K562 (cell line): ENCODE measurements at regions not wholly inside any gene's neighbourhood (a gene's known extent, or its start where the extent isn't known, plus 50 kb on each side); places are given as distances from the start of the nearest gene placed in this dataset.

Experiments
- ATAC-seq: fragments of 200-7000 bp; cut with Tn5 transposase; 3 replicates; pipeline ENCODE4 v1.9.1; 2020; ENCODE audit warnings: moderate library complexity
- BruUV-seq: library from RNA; stranded (reverse); fragments of 400-500 nt; replicated peaks from 2 replicates; lab custom pipeline; 2021; lab: Mats Ljungman, UMichigan
- CTCF ChIA-PET: fragments of 300-600 bp; formaldehyde crosslinking; extraction: SDS; loops from one replicate; lab custom pipeline; 2021; ENCODE audit warnings: low intra/inter-chr PET ratio; lab: Yijun Ruan, JAX
- POLR2A ChIA-PET: fragments of 300-600, 350-650 bp; sonication (Branson Sonifier 250); formaldehyde crosslinking; extraction: SDS; loops from one replicate; lab custom pipeline; 2021; ENCODE audit warnings: antibody characterized with exemption, inconsistent platforms; lab: Yijun Ruan, JAX
- DNase-seq, 4 experiments: peaks; one replicate each; pipeline versions ENCODE4 v3.0.0 to v3.0.0-alpha.2; 2011 to 2018; ENCODE audit warnings: low spot score in 3 of 4, mixed read lengths in 3 of 4; ENCODE audit errors: extremely low read depth in 1 of 4
- FAIRE-seq: peaks from 2 replicates; lab custom pipeline; 2011; peaks lifted over from hg19 to GRCh38; lab: Jason Lieb, UNC
- H2AFZ ChIP-seq: 2 replicates; pipeline ENCODE4 v1.6.0; 2011; ENCODE audit warnings: low read depth, low read length, control low read depth, inconsistent platforms
- H3K27ac ChIP-seq: fragments of 200-600 bp; 3 replicates; pipeline ENCODE4 v1.8.0; 2011; ENCODE audit warnings: low read depth, mild to moderate bottlenecking, control low read depth, inconsistent platforms, low read length, moderate library complexity, mixed read lengths; ENCODE audit errors: extremely low read depth
- H3K27me3 ChIP-seq, 2 experiments: fragments of 300-600 bp in 1 of 2; 2 replicates in 1 of 2; 3 replicates in 1 of 2; pipeline versions ENCODE4 v1.6.0 to v1.8.0; 2011; ENCODE audit warnings: inconsistent platforms in 2 of 2, low read length in 2 of 2, mild to moderate bottlenecking in 1 of 2, mixed read lengths in 1 of 2, moderate library complexity in 1 of 2; ENCODE audit not compliant: control insufficient read depth in 2 of 2, insufficient read depth in 2 of 2
- H3K36me3 ChIP-seq: fragments of 300-600 bp; 3 replicates; pipeline ENCODE4 v1.8.0; 2011; ENCODE audit warnings: mild to moderate bottlenecking, low read length, inconsistent platforms; ENCODE audit not compliant: control insufficient read depth, insufficient read depth
- H3K4me1 ChIP-seq, 2 experiments: fragments of 200-600 bp in 1 of 2; replicated peaks in 1 of 2; 2 replicates in 1 of 2; 3 replicates in 1 of 2; pipeline versions ENCODE4 v1.5.1 to v1.8.0; 2011; ENCODE audit warnings: inconsistent platforms in 2 of 2, low read length in 2 of 2, mild to moderate bottlenecking in 1 of 2, mixed read lengths in 1 of 2, moderate library complexity in 1 of 2; ENCODE audit not compliant: control insufficient read depth in 2 of 2, insufficient read depth in 2 of 2
- H3K4me2 ChIP-seq: 2 replicates; pipeline ENCODE4 v1.6.1; 2011; ENCODE audit warnings: low read length, control low read depth, inconsistent platforms, mixed read lengths; ENCODE audit not compliant: insufficient read depth
- H3K4me3 ChIP-seq: fragments of 200-600 bp; sonication (generic), shearing (Covaris generic); 2 replicates; pipeline ENCODE4 v1.5.1; 2016; ENCODE audit warnings: control low read depth, inconsistent platforms
- H3K79me2 ChIP-seq: fragments of 200-600 bp; 3 replicates; pipeline ENCODE4 v1.8.0; 2011; ENCODE audit warnings: low read length, inconsistent platforms; ENCODE audit not compliant: control insufficient read depth, insufficient read depth
- H3K9ac ChIP-seq, 2 experiments: 2 replicates each; pipeline versions ENCODE4 v1.6.0 to v1.6.1; 2011; ENCODE audit warnings: low read depth in 2 of 2, low read length in 2 of 2, control low read depth in 1 of 2, inconsistent platforms in 1 of 2, mild to moderate bottlenecking in 1 of 2, mixed read lengths in 1 of 2; ENCODE audit not compliant: insufficient read depth in 1 of 2
- H3K9me1 ChIP-seq: one replicate; pipeline ENCODE4 v1.6.0; 2011; ENCODE audit warnings: inconsistent platforms, mild to moderate bottlenecking, low read length, moderate library complexity; ENCODE audit not compliant: control insufficient read depth, insufficient read depth
- H3K9me3 ChIP-seq: replicated peaks from 2 replicates; pipeline ENCODE4 v1.5.1; 2011; ENCODE audit warnings: low read depth, low read length, inconsistent platforms; ENCODE audit not compliant: control insufficient read depth, insufficient read depth
- H4K20me1 ChIP-seq: replicated peaks from 2 replicates; pipeline ENCODE4 v1.6.1; 2011; ENCODE audit warnings: low read length, inconsistent platforms, mixed read lengths; ENCODE audit not compliant: control insufficient read depth, insufficient read depth
- ARID1B ChIP-seq: fragments of 450-650 bp; IDR thresholded peaks from 2 replicates; pipeline ENCODE4 v1.6.1; 2016; ENCODE audit warnings: antibody characterized with exemption, mild to moderate bottlenecking, inconsistent platforms
- CBFA2T2 ChIP-seq: fragments of 450-650 bp; conservative IDR thresholded peaks from 2 replicates; pipeline ENCODE4 v1.6.1; 2017; ENCODE audit warnings: mild to moderate bottlenecking
- CCAR2 ChIP-seq: fragments of 200-400 bp; formaldehyde crosslinking; IDR thresholded peaks from 2 replicates; pipeline ENCODE4 v1.6.1; 2017; ENCODE audit warnings: mild to moderate bottlenecking, low read depth, low read length
- DMBX1 ChIP-seq: fragments of 250-450 bp; sonication (Bioruptor Pico); IDR thresholded peaks from 2 replicates; pipeline ENCODE4 v1.8.0; 2022; ENCODE audit warnings: inconsistent platforms, mild to moderate bottlenecking, moderate library complexity, borderline replicate concordance
- ELF2 ChIP-seq: fragments of 250-450 bp; sonication (Bioruptor Pico); IDR thresholded peaks from 2 replicates; pipeline ENCODE4 v1.5.0; 2021; ENCODE audit warnings: mild to moderate bottlenecking
- GATAD2B ChIP-seq: fragments of 450-650 bp; IDR thresholded peaks from 2 replicates; pipeline ENCODE4 v1.6.1; 2017; ENCODE audit warnings: mild to moderate bottlenecking, borderline replicate concordance
- HDGF ChIP-seq: fragments of 450-650 bp; IDR thresholded peaks from 2 replicates; pipeline ENCODE4 v1.6.1; 2016
- KLF1 ChIP-seq: fragments of 450-650 bp; IDR thresholded peaks from 2 replicates; pipeline ENCODE4 v1.6.1; 2016; ENCODE audit warnings: missing genetic modification characterization, missing compliant biosample characterization
- KLF13 ChIP-seq: fragments of 450-650 bp; IDR thresholded peaks from 2 replicates; pipeline ENCODE4 v1.6.1; 2016; ENCODE audit warnings: missing genetic modification characterization, low read depth, mild to moderate bottlenecking, missing compliant biosample characterization, moderate library complexity, borderline replicate concordance
- NFIX ChIP-seq: fragments of 250-450 bp; sonication (Bioruptor Pico); IDR thresholded peaks from 2 replicates; pipeline ENCODE4 v1.4.0; 2020; ENCODE audit warnings: low read depth, mild to moderate bottlenecking, moderate library complexity
- TCF3 ChIP-seq: sonication (generic); formaldehyde crosslinking; IDR thresholded peaks from 2 replicates; pipeline ENCODE4 v1.4.0; 2020; ENCODE audit warnings: mild to moderate bottlenecking, missing genetic modification reagents
- ZNF197 ChIP-seq: fragments of 200-800 bp; sonication (Bioruptor generic); IDR thresholded peaks from 2 replicates; pipeline ENCODE4 v1.6.1; 2016; ENCODE audit warnings: low read depth, missing genetic modification characterization, missing compliant biosample characterization
- ZNF23 ChIP-seq: fragments of 250-450 bp; sonication (Bioruptor Pico); IDR thresholded peaks from 2 replicates; pipeline ENCODE4 v1.4.0; 2020; ENCODE audit warnings: mild to moderate bottlenecking
- ZNF79 ChIP-seq: fragments of 250-450 bp; sonication (Bioruptor Pico); IDR thresholded peaks from 2 replicates; pipeline ENCODE4 v1.4.0; 2020; ENCODE audit warnings: low read depth, mild to moderate bottlenecking, moderate library complexity
- ZSCAN29 ChIP-seq: fragments of 450-650 bp; IDR thresholded peaks from 2 replicates; pipeline ENCODE4 v1.6.1; 2017
- WGBS: fragments of 100-300 bp; shearing (Covaris generic); methylation state at CpG from one replicate; pipeline ENCODE4 v1.1.6; 2016; ENCODE audit warnings: low coverage, mixed read lengths; ENCODE audit not compliant: insufficient coverage; ENCODE audit errors: missing lambda C conversion rate; 5-methylcytosine and 5-hydroxymethylcytosine counted together
- in situ Hi-C: fragments of 300-500 bp; cut with MboI; formaldehyde crosslinking; loops from 4 replicates; pipeline ENCODE4 v1.15.0; 2018; ENCODE audit warnings: inconsistent platforms, mixed read lengths
- intact Hi-C: fragments of 100-400 bp; cut with micrococcal nuclease; formaldehyde crosslinking; loops from 2 replicates; pipeline ENCODE4 v1.14.2; 2022
- TF ChIP-seq, protein P1 (sequence below): sonication (generic); formaldehyde crosslinking; IDR thresholded peaks from 2 replicates; pipeline ENCODE4 v1.8.0; 2023; ENCODE audit warnings: mild to moderate bottlenecking, missing genetic modification reagents
- TF ChIP-seq, protein P2 (sequence below): fragments of 450-650 bp; formaldehyde crosslinking; IDR thresholded peaks from 2 replicates; pipeline ENCODE4 v1.4.0; 2022; ENCODE audit warnings: missing genetic modification characterization
- TF ChIP-seq, protein P3 (sequence below): fragments of 450-650 bp; IDR thresholded peaks from 2 replicates; pipeline ENCODE4 v1.6.1; 2016
- TF ChIP-seq, protein P4 (sequence below): sonication (generic); formaldehyde crosslinking; IDR thresholded peaks from 2 replicates; pipeline ENCODE4 v1.8.0; 2022; ENCODE audit warnings: missing genetic modification reagents, mild to moderate bottlenecking, borderline replicate concordance

DNA sequence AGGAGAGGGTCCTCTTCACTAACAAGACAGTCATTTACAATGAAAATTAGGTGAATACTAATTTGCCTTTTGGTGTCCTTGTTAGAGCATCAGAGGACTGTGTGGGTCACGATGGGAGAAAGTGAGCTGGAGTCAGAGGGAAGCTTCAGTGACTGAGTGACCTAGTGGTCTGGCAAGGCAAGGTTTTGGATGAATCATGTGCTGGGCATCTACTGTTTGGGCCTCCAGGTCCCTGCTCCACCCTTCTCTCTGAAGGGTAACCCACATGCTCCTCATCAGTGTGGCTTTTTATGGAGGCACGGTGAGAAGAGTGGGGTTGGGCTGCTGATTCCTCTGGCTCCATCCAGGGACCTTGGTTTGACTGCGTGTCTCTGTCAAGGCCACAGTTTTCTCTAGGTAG lies 60.5 kb upstream of the EXOC2 start:
- in situ Hi-C loops (no loop called here), intact Hi-C loops (no loop called here)
- no peaks in the 10 kb centered on the region for H3K4me1 ChIP-seq
- CTCF ChIA-PET: no interaction called here
- no TSS peak for BruUV-seq
- no peaks in the 10 kb centered on the region for H3K9me3 ChIP-seq
- H3K27me3 ChIP-seq: peaks cover 6 to 13% of the 10 kb centered on the region in 2 experiments; a peak in 4 of 5 replicates
- no peak overlapping the region for H3K4me2 ChIP-seq
- no peak for ATAC-seq
- H2AFZ ChIP-seq: no peak overlapping the region
- H3K79me2 ChIP-seq: no peaks in the 10 kb centered on the region
- no peak for FAIRE-seq
- DNase-seq: no peak
- POLR2A ChIA-PET: no interaction called here
- no peaks in the 10 kb centered on the region for H3K9me1 ChIP-seq
- WGBS: 0% methylated on average over 3 of the region's 3 CpGs
- H3K9ac ChIP-seq: no peak overlapping the region
- no peaks in the 10 kb centered on the region for H4K20me1 ChIP-seq
- H3K27ac ChIP-seq: no peak overlapping the region
- no peaks in the 10 kb centered on the region for H3K36me3 ChIP-seq
- no peak overlapping the region for H3K4me3 ChIP-seq
- TF ChIP-seq, protein P1, sequence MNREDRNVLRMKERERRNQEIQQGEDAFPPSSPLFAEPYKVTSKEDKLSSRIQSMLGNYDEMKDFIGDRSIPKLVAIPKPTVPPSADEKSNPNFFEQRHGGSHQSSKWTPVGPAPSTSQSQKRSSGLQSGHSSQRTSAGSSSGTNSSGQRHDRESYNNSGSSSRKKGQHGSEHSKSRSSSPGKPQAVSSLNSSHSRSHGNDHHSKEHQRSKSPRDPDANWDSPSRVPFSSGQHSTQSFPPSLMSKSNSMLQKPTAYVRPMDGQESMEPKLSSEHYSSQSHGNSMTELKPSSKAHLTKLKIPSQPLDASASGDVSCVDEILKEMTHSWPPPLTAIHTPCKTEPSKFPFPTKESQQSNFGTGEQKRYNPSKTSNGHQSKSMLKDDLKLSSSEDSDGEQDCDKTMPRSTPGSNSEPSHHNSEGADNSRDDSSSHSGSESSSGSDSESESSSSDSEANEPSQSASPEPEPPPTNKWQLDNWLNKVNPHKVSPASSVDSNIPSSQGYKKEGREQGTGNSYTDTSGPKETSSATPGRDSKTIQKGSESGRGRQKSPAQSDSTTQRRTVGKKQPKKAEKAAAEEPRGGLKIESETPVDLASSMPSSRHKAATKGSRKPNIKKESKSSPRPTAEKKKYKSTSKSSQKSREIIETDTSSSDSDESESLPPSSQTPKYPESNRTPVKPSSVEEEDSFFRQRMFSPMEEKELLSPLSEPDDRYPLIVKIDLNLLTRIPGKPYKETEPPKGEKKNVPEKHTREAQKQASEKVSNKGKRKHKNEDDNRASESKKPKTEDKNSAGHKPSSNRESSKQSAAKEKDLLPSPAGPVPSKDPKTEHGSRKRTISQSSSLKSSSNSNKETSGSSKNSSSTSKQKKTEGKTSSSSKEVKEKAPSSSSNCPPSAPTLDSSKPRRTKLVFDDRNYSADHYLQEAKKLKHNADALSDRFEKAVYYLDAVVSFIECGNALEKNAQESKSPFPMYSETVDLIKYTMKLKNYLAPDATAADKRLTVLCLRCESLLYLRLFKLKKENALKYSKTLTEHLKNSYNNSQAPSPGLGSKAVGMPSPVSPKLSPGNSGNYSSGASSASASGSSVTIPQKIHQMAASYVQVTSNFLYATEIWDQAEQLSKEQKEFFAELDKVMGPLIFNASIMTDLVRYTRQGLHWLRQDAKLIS: no peak
- no peak for TF ChIP-seq KLF13 (tag)
- no peak for TF ChIP-seq TCF3 (CRISPR knock-in tag)
- TF ChIP-seq, protein P2, sequence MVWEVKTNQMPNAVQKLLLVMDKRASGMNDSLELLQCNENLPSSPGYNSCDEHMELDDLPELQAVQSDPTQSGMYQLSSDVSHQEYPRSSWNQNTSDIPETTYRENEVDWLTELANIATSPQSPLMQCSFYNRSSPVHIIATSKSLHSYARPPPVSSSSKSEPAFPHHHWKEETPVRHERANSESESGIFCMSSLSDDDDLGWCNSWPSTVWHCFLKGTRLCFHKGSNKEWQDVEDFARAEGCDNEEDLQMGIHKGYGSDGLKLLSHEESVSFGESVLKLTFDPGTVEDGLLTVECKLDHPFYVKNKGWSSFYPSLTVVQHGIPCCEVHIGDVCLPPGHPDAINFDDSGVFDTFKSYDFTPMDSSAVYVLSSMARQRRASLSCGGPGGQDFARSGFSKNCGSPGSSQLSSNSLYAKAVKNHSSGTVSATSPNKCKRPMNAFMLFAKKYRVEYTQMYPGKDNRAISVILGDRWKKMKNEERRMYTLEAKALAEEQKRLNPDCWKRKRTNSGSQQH: no peak
- TF ChIP-seq ZNF197: no peak
- TF ChIP-seq CBFA2T2: no peak
- no peak for TF ChIP-seq ZNF23 (CRISPR knock-in tag)
- TF ChIP-seq ARID1B: no peak
- TF ChIP-seq, protein P3, sequence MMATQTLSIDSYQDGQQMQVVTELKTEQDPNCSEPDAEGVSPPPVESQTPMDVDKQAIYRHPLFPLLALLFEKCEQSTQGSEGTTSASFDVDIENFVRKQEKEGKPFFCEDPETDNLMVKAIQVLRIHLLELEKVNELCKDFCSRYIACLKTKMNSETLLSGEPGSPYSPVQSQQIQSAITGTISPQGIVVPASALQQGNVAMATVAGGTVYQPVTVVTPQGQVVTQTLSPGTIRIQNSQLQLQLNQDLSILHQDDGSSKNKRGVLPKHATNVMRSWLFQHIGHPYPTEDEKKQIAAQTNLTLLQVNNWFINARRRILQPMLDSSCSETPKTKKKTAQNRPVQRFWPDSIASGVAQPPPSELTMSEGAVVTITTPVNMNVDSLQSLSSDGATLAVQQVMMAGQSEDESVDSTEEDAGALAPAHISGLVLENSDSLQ: no peak
- TF ChIP-seq ZSCAN29: no peak
- TF ChIP-seq DMBX1 (CRISPR knock-in tag): no peak
- TF ChIP-seq HDGF: no peak
- TF ChIP-seq NFIX (CRISPR knock-in tag): no peak
- no peak for TF ChIP-seq ZNF79 (CRISPR knock-in tag)
- no peak for TF ChIP-seq CCAR2
- TF ChIP-seq ELF2: no peak
- TF ChIP-seq GATAD2B: no peak
- no peak for TF ChIP-seq KLF1 (tag)
- TF ChIP-seq, protein P4, sequence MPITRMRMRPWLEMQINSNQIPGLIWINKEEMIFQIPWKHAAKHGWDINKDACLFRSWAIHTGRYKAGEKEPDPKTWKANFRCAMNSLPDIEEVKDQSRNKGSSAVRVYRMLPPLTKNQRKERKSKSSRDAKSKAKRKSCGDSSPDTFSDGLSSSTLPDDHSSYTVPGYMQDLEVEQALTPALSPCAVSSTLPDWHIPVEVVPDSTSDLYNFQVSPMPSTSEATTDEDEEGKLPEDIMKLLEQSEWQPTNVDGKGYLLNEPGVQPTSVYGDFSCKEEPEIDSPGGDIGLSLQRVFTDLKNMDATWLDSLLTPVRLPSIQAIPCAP (CRISPR knock-in tag): no peak
